GM08714 (cell line): ENCODE measurements at regions not wholly inside any gene's neighbourhood (a gene's known extent, or its start where the extent isn't known, plus 50 kb on each side); places are given as distances from the start of the nearest gene placed in this dataset.
"Not testable (repeated sequence)": the region's sequence is repeated elsewhere in the genome, so short reads cannot be mapped to it uniquely, and the experiment has no call there.

Experiments
- H3K4me3 ChIP-seq: fragments of 200-500 bp; sonication (Bioruptor generic); 2 replicates; pipeline ENCODE4 v1.5.1; 2014; ENCODE audit warnings: mild to moderate bottlenecking, low read length, inconsistent platforms
- ZNF274 ChIP-seq: IDR thresholded peaks from 2 replicates; pipeline ENCODE4 v1.6.1; 2012; ENCODE audit warnings: mild to moderate bottlenecking, low read depth, low read length

GRCh38 chr10:45096001-45096400 is 95.3 kb downstream of the ZNF22 start:
- no peak for TF ChIP-seq ZNF274
- no peak overlapping the region for H3K4me3 ChIP-seq

GRCh38 chr10:45100429-45100828 is 99.7 kb downstream of the ZNF22 start:
- H3K4me3 ChIP-seq = no peak overlapping the region
- no peak for TF ChIP-seq ZNF274

- H3K4me3 ChIP-seq = no peak overlapping the region
- TF ChIP-seq ZNF274 = no peak
Measured at GRCh38 chr10:45104674-45105073, 104.0 kb downstream of the ZNF22 start.

GRCh38 chr10:45105309-45105708 is 104.6 kb downstream of the ZNF22 start:
- H3K4me3 ChIP-seq = not testable (repeated sequence)

GRCh38 chr10:45106236-45106856 is 105.6 kb downstream of the ZNF22 start:
- TF ChIP-seq ZNF274 = no peak
- no peak overlapping the region for H3K4me3 ChIP-seq

GRCh38 chr10:45111509-45111908 is 110.8 kb downstream of the ZNF22 start:
- no peak for TF ChIP-seq ZNF274
- H3K4me3 ChIP-seq = no peak overlapping the region

- H3K4me3 ChIP-seq = not testable (repeated sequence)
Measured at GRCh38 chr10:45117940-45118339, 117.2 kb downstream of the ZNF22 start.

- H3K4me3 ChIP-seq = no peak overlapping the region
- TF ChIP-seq ZNF274 = no peak
Measured at GRCh38 chr10:45118929-45119328, 118.2 kb downstream of the ZNF22 start.

GRCh38 chr10:45122180-45122860 is 121.6 kb downstream of the ZNF22 start:
- not testable (repeated sequence) for H3K4me3 ChIP-seq

- no peak overlapping the region for H3K4me3 ChIP-seq
Measured at GRCh38 chr10:45135443-45136198, 134.9 kb downstream of the ZNF22 start.

GRCh38 chr10:45136256-45136655 is 135.5 kb downstream of the ZNF22 start:
- no peak for TF ChIP-seq ZNF274

More at GRCh38 chr10:45135443-45136198, 134.9 kb downstream of the ZNF22 start:
- TF ChIP-seq ZNF274 = no peak

GRCh38 chr10:45144326-45145070 is 143.8 kb downstream of the ZNF22 start:
- no peak overlapping the region for H3K4me3 ChIP-seq
- no peak for TF ChIP-seq ZNF274

More at GRCh38 chr10:45136256-45136655, 135.5 kb downstream of the ZNF22 start:
- no peak overlapping the region for H3K4me3 ChIP-seq

- H3K4me3 ChIP-seq = not testable (repeated sequence)
Measured at GRCh38 chr10:45145143-45145542, 144.4 kb downstream of the ZNF22 start.

- no peak overlapping the region for H3K4me3 ChIP-seq
- TF ChIP-seq ZNF274 = no peak
Measured at GRCh38 chr10:45147000-45147399, 146.3 kb downstream of the ZNF22 start.

GRCh38 chr10:45150997-45151396 is 150.3 kb downstream of the ZNF22 start:
- no peak for TF ChIP-seq ZNF274
- H3K4me3 ChIP-seq = no peak overlapping the region
